ENCODE measurements at regions not wholly inside any gene's neighbourhood (a gene's known extent, or its start where the extent isn't known, plus 50 kb on each side); places are given as distances from the start of the nearest gene placed in this dataset.

GRCh38 chr3:182606905-182607504 is 186.3 kb upstream of the ATP11B start:
- H4K20me1 ChIP-seq (ENCODE audit: insufficient read depth, low read length) = no peaks in the 10 kb centered on the region
- H3K4me3 ChIP-seq (ENCODE audit: insufficient read depth, low read depth, low read length) = no peak overlapping the region
- no peaks in the 10 kb centered on the region for H3K79me2 ChIP-seq (ENCODE audit: insufficient read depth, low read length)
- no peak overlapping the region for H3K9ac ChIP-seq (ENCODE audit: low read length)
- H3K27me3 ChIP-seq (ENCODE audit: insufficient read depth, low read length) = no peaks in the 10 kb centered on the region
- no peak for FAIRE-seq
- Mint-ChIP-seq H3K4me1 (ENCODE audit: low read depth, unreplicated experiment) (peaks cover 4% of the 10 kb centered on the region), H3K4me3 (ENCODE audit: unreplicated experiment) (no peak overlapping the region), H3K9me3 (ENCODE audit: unreplicated experiment) (no peaks in the 10 kb centered on the region), H3K27me3 (ENCODE audit: low read depth, unreplicated experiment) (no peaks in the 10 kb centered on the region), H3K27ac (ENCODE audit: unreplicated experiment) (no peak overlapping the region), H3K36me3 (ENCODE audit: low read depth, unreplicated experiment) (no peaks in the 10 kb centered on the region)
- H3K4me1 ChIP-seq (ENCODE audit: insufficient read depth, low read length) = no peaks in the 10 kb centered on the region
- DNase-seq (ENCODE audit: low read depth) = no peak
- TF ChIP-seq CTCF (IDR thresholded peaks at IDR 0.05; ENCODE audit: insufficient read depth, low read depth, low read length) (no peak), EZH2 (IDR thresholded peaks at IDR 0.05; ENCODE audit: insufficient read depth, low read length) (no peak)
- H3K27ac ChIP-seq (ENCODE audit: low read depth, low read length) = no peak overlapping the region
- H2AFZ ChIP-seq (ENCODE audit: low read depth, low read length) = no peak overlapping the region
- no peaks in the 10 kb centered on the region for H3K36me3 ChIP-seq (ENCODE audit: insufficient read depth, low read length)
- no peak overlapping the region for H3K4me2 ChIP-seq (ENCODE audit: low read length)
- no peaks in the 10 kb centered on the region for H3K9me3 ChIP-seq (ENCODE audit: insufficient read depth, low read depth, low read length)

DNA sequence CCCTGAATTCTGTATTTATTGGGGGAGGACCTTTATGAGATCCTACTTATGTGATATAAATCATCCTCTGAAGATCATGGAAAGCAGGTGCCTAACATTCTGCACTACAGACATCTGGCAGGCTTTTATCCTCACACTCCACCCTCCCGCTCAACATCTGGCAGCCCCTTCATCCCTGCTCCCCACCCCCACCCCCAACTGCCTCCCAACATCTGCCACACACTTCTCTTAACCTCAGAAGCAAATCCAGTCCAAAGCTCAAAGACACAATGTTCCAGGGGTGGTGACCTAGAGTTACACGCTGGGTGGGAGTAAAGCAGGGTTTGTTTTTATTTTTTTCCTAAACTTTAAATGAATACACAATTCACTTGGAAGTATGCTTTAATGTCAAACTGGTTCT is 184.5 kb upstream of the ATP11B start:
- no peak for FAIRE-seq
- Mint-ChIP-seq H3K27ac (ENCODE audit: unreplicated experiment) (no peak overlapping the region), H3K9me3 (ENCODE audit: unreplicated experiment) (no peaks in the 10 kb centered on the region), H3K4me3 (ENCODE audit: unreplicated experiment) (no peak overlapping the region), H3K36me3 (ENCODE audit: low read depth, unreplicated experiment) (no peaks in the 10 kb centered on the region), H3K27me3 (ENCODE audit: low read depth, unreplicated experiment) (no peaks in the 10 kb centered on the region), H3K4me1 (ENCODE audit: low read depth, unreplicated experiment) (peaks cover 4% of the 10 kb centered on the region)
- Histone ChIP-seq H3K27ac (ENCODE audit: low read depth, low read length) (no peak overlapping the region), H4K20me1 (ENCODE audit: insufficient read depth, low read length) (no peaks in the 10 kb centered on the region), H2AFZ (ENCODE audit: low read depth, low read length) (no peak overlapping the region), H3K27me3 (ENCODE audit: insufficient read depth, low read length) (no peaks in the 10 kb centered on the region), H3K79me2 (ENCODE audit: insufficient read depth, low read length) (no peaks in the 10 kb centered on the region), H3K9me3 (ENCODE audit: insufficient read depth, low read depth, low read length) (no peaks in the 10 kb centered on the region), H3K4me2 (ENCODE audit: low read length) (no peak overlapping the region), H3K4me3 (ENCODE audit: insufficient read depth, low read depth, low read length) (no peak overlapping the region), H3K36me3 (ENCODE audit: insufficient read depth, low read length) (no peaks in the 10 kb centered on the region), H3K9ac (ENCODE audit: low read length) (no peak overlapping the region), H3K4me1 (ENCODE audit: insufficient read depth, low read length) (no peaks in the 10 kb centered on the region)
- no peak for DNase-seq (ENCODE audit: low read depth)
- TF ChIP-seq EZH2 (IDR thresholded peaks at IDR 0.05; ENCODE audit: insufficient read depth, low read length) (no peak), CTCF (IDR thresholded peaks at IDR 0.05; ENCODE audit: insufficient read depth, low read depth, low read length) (no peak)

DNA sequence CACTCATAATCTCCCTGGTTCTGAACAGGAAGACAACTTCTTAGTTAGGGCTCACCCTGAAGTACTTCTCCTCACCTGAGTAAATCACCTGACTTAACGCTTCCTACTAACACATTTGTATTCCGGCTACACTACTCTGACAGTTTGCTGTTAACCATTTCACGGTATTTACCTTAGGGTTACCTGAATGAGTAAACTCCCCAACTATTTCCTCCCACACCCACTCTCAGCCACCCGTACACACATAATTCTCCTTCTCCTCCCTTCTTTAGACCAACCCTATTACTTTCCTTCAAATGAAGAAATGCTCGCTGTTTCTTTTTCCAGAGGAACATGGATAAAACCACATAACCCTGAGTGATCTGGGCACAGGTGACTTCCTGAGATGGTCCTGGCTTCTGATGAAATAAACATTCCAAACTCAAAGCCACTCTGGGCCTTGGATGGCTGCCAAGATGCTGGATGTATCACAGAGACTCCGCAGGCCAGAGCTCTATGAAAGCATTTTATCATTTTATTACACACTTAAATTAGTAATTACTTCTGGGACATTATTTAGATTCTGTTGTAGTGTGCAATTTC is 183.6 kb upstream of the ATP11B start:
- no peaks in the 10 kb centered on the region for H3K9me3 ChIP-seq (ENCODE audit: insufficient read depth, low read depth, low read length)
- H3K9ac ChIP-seq (ENCODE audit: low read length) = no peak overlapping the region
- Mint-ChIP-seq H3K4me1 (ENCODE audit: low read depth, unreplicated experiment) (peaks cover 4% of the 10 kb centered on the region), H3K9me3 (ENCODE audit: unreplicated experiment) (no peaks in the 10 kb centered on the region), H3K27ac (ENCODE audit: unreplicated experiment) (no peak overlapping the region), H3K27me3 (ENCODE audit: low read depth, unreplicated experiment) (no peaks in the 10 kb centered on the region), H3K36me3 (ENCODE audit: low read depth, unreplicated experiment) (no peaks in the 10 kb centered on the region), H3K4me3 (ENCODE audit: unreplicated experiment) (no peak overlapping the region)
- H3K79me2 ChIP-seq (ENCODE audit: insufficient read depth, low read length) = no peaks in the 10 kb centered on the region
- H4K20me1 ChIP-seq (ENCODE audit: insufficient read depth, low read length) = no peaks in the 10 kb centered on the region
- H3K4me3 ChIP-seq (ENCODE audit: insufficient read depth, low read depth, low read length) = no peak overlapping the region
- H3K27ac ChIP-seq (ENCODE audit: low read depth, low read length) = no peak overlapping the region
- no peak for FAIRE-seq
- no peaks in the 10 kb centered on the region for H3K27me3 ChIP-seq (ENCODE audit: insufficient read depth, low read length)
- no peaks in the 10 kb centered on the region for H3K36me3 ChIP-seq (ENCODE audit: insufficient read depth, low read length)
- H2AFZ ChIP-seq (ENCODE audit: low read depth, low read length) = no peak overlapping the region
- H3K4me2 ChIP-seq (ENCODE audit: low read length) = no peak overlapping the region
- no peaks in the 10 kb centered on the region for H3K4me1 ChIP-seq (ENCODE audit: insufficient read depth, low read length)
- no peak for TF ChIP-seq CTCF (IDR thresholded peaks at IDR 0.05; ENCODE audit: insufficient read depth, low read depth, low read length)
- TF ChIP-seq EZH2 (IDR thresholded peaks at IDR 0.05; ENCODE audit: insufficient read depth, low read length) = no peak
- DNase-seq (ENCODE audit: low read depth) = no peak

All from astrocyte (in vitro differentiated cells and primary cell).